ENCODE measurements at regions not wholly inside any gene's neighbourhood (a gene's known extent, or its start where the extent isn't known, plus 50 kb on each side); places are given as distances from the start of the nearest gene placed in this dataset.
A peak's percentile ranks its signal among the peaks of the same experiment; 100 is the strongest.
"Not testable (repeated sequence)": the region's sequence is repeated elsewhere in the genome, so short reads cannot be mapped to it uniquely, and the experiment has no call there.

DNA sequence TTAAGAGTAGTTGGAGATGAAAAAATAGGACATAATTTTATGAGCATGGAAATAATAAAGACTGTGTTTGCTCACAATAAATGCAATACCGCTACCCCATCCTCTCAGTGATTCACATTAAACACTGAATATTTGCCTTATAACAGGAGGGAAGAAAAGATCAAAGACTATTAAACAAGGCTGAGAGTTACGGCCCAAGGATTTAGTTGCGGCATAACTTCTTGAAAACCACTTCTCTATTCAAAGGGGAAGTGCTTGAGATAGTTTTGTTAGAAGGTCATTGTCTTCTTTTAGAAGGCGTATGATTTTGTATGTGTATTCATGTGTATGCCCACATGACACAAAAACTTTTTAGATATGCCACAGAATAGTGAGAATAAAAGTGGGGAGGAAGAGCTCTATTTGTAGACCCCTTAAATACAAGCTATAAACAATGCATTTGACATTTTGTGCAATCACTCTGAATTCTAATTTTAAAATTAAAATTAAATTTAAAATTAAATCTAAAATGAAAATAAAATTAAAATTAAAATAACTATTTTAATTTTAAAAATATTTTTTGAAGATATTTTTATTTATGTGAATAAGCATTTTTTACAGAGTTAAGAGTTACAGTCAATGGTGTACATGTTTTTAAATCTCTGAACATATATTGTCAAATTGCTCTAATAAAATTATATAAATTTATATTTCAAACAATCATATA, 986.6 kb upstream of the ADAMTS5 start:
- no peak for DNase-seq (ENCODE audit: extremely low read depth, low read depth)
- no peak overlapping the region for H3K4me3 ChIP-seq (replicated peaks; ENCODE audit: low read depth, low read length)
- TF ChIP-seq, protein P1, sequence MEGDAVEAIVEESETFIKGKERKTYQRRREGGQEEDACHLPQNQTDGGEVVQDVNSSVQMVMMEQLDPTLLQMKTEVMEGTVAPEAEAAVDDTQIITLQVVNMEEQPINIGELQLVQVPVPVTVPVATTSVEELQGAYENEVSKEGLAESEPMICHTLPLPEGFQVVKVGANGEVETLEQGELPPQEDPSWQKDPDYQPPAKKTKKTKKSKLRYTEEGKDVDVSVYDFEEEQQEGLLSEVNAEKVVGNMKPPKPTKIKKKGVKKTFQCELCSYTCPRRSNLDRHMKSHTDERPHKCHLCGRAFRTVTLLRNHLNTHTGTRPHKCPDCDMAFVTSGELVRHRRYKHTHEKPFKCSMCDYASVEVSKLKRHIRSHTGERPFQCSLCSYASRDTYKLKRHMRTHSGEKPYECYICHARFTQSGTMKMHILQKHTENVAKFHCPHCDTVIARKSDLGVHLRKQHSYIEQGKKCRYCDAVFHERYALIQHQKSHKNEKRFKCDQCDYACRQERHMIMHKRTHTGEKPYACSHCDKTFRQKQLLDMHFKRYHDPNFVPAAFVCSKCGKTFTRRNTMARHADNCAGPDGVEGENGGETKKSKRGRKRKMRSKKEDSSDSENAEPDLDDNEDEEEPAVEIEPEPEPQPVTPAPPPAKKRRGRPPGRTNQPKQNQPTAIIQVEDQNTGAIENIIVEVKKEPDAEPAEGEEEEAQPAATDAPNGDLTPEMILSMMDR (IDR thresholded peaks at IDR 0.05; ENCODE audit: low read depth, low read length, missing control alignments), result no peak

- DNase-seq (ENCODE audit: extremely low read depth, low read depth); H3K4me3 ChIP-seq (replicated peaks; ENCODE audit: low read depth, low read length): not testable (repeated sequence)
These were observed 982.2 kb upstream of the ADAMTS5 start for GRCh38 chr21:27949093-27949492.

GRCh38 chr21:27930108-27930767, 963.4 kb upstream of the ADAMTS5 start:
- not testable (repeated sequence) for DNase-seq (ENCODE audit: extremely low read depth, low read depth); H3K4me3 ChIP-seq (replicated peaks; ENCODE audit: low read depth, low read length)

DNA sequence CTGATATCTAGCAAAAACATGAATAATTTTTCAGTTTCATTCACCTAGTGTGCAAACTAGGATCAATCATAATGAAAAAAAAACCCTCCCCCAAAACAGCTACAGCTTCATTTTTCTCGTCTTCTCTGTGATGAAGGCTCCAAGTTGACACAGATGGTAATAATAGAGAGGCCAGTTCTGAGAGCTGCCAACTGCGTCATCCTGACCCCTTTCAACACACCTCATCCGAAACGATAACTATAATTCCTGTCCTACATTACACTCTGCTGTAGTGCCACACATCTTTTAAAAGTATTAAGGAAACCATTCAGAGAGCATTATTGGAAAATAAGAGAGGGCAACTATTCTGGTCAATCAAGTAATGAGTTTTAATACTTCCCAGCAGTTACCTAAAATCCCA, 962.3 kb upstream of the ADAMTS5 start:
- not testable (repeated sequence) for H3K4me3 ChIP-seq (replicated peaks; ENCODE audit: low read depth, low read length)
- DNase-seq (ENCODE audit: extremely low read depth, low read depth), result peak; percentile 46

DNA sequence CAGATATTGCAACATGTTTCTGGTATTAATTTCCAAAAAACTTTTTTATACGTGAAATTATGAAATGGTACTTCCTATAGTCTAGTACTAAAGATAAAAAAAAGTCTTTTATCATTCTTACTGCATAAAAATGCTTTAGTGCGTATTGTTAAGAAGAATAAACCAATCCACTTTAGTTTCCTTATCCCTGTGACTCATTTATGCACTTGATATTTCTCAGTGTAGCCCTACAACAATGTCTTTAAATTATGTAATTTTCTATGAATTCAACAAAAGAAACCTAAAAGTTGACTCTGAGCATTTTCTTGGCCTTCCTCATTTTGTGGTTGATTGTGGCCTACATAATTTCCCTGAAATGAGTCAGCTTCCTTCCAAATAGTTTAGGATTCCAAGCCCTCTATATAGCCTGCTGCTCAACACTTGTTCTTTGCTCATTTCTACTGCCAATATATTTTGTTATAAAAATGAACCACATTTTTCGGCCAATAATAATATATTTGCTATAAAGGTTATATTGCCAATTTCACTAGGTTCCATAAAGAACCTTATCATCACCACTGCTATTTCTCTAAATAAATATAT, 961.7 kb upstream of the ADAMTS5 start:
- peak; percentile 72 for DNase-seq (ENCODE audit: extremely low read depth, low read depth)
- H3K4me3 ChIP-seq (replicated peaks; ENCODE audit: low read depth, low read length), result not testable (repeated sequence)

- not testable (repeated sequence) for H3K4me3 ChIP-seq (replicated peaks; ENCODE audit: low read depth, low read length); DNase-seq (ENCODE audit: extremely low read depth, low read depth)
These were observed 954.5 kb upstream of the ADAMTS5 start for GRCh38 chr21:27921421-27921820.

GRCh38 chr21:27917966-27918365, 951.1 kb upstream of the ADAMTS5 start:
- H3K4me3 ChIP-seq (replicated peaks; ENCODE audit: low read depth, low read length); DNase-seq (ENCODE audit: extremely low read depth, low read depth): not testable (repeated sequence)

DNA sequence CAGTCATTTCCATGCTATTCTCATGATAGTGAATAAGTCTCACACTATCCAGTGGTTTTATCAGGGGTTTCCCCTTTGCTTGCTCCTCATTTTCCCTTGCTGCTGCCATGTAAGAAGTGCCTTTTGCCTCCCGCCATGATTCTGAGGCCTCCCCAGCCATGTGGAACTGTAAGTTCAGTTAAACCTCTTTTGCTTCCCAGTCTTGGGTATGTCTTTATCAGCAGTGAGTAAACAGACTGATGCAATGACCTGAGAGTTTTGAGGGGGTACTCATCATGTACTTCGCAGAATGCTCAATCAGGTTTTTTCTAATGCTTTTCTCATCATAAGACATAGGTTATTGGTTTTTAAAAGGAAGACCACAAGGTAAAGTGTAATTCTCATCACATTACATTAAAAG, 949.4 kb upstream of the ADAMTS5 start:
- H3K4me3 ChIP-seq (replicated peaks; ENCODE audit: low read depth, low read length); DNase-seq (ENCODE audit: extremely low read depth, low read depth): not testable (repeated sequence)

DNA sequence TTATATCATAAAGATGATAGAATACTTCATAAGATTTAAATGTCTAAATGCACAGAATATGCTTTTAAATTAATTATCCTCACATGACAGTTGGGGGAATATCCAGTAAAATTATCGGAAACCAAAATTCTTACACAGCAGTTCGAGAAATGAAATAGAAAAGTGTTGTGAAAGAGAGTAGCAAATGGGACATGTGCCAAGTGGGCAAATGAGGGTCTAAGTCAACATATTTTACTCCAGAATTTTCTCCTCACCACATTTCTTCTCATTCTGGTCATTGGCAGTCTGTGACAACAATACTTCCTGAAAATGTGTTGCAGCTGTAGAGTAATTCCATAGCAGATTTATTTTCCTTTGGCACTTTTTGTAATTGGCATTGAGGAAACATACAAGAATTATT, 945.2 kb upstream of the ADAMTS5 start:
- DNase-seq (ENCODE audit: extremely low read depth, low read depth); H3K4me3 ChIP-seq (replicated peaks; ENCODE audit: low read depth, low read length): not testable (repeated sequence)

GRCh38 chr21:27909487-27909886, 942.6 kb upstream of the ADAMTS5 start:
- DNase-seq (ENCODE audit: extremely low read depth, low read depth); H3K4me3 ChIP-seq (replicated peaks; ENCODE audit: low read depth, low read length): not testable (repeated sequence)

- not testable (repeated sequence) for H3K4me3 ChIP-seq (replicated peaks; ENCODE audit: low read depth, low read length); DNase-seq (ENCODE audit: extremely low read depth, low read depth)
These were observed 941.9 kb upstream of the ADAMTS5 start for GRCh38 chr21:27908816-27909215.

- DNase-seq (ENCODE audit: extremely low read depth, low read depth); H3K4me3 ChIP-seq (replicated peaks; ENCODE audit: low read depth, low read length): not testable (repeated sequence)
These were observed 936.0 kb upstream of the ADAMTS5 start for GRCh38 chr21:27902904-27903303.

DNA sequence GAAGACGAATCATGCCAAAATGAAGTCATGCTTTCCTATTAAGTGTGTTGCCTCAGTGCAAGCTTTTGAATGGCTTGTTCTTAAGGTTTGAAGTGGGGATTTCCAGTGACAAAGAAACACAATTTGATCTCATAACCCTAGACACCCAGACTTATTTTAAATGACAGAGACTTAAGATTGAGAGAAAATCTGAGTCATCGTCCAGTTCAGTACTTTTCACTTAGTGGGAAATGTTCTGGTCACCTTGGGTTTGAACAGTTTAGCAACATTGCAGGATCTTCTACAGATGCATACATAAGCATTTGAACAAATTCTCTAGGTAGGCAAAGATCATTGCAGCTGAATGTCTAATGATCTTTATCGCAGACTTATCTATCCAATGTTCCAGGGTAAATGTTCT, 926.7 kb upstream of the ADAMTS5 start:
- not testable (repeated sequence) for H3K4me3 ChIP-seq (replicated peaks; ENCODE audit: low read depth, low read length); DNase-seq (ENCODE audit: extremely low read depth, low read depth)

DNA sequence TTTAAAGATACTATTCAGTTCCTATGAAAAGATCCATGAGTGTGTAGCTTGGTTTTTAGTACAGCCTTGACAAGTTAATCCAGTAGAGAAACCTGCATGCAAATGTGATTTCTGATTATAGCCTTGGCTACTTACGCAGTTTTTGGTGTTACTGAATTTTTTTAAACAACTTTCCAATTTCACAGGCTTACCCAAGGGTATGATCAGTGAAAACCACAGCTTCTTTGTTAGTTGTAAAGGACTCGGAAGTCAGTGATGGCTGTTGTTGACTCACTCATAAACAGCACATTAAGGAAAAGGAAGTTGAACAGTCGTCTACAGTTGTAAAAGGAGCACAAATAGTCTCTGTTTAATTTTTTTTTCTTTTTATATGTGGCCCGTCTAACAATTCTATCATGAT, 924.6 kb upstream of the ADAMTS5 start:
- DNase-seq (ENCODE audit: extremely low read depth, low read depth); H3K4me3 ChIP-seq (replicated peaks; ENCODE audit: low read depth, low read length): not testable (repeated sequence)

DNA sequence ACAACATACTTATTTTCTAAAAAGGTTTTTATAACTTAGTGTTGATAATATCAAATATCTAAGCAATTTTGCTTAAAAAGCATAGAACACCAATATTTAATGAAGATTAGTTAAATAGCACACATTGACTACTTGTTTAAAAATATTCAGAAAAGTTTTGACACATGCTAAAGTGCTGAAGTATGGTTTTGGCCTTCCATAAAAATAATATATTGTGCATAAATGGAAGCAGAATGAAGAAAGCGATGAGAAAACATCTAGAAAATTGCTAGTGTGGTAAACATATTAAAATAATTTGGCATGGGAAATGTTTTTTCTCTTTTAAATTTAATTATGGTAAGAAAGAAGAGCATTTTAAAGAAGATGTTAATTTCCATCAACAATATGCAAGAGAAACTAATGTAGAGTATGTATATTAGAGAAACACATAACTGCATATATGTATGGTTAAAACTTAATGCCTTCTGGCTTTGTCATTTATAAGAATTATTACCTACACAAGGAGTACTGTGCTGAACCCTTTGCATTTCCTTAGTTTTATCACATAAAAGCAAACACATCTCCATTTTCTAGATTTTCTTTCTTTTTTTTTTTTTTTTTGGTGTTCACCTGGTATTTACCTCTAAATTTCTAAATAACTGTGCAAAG, 921.0 kb upstream of the ADAMTS5 start:
- H3K4me3 ChIP-seq (replicated peaks; ENCODE audit: low read depth, low read length); DNase-seq (ENCODE audit: extremely low read depth, low read depth): not testable (repeated sequence)

All from HFF-Myc (cell line).